A673 (cell line): ENCODE measurements at regions not wholly inside any gene's neighbourhood (a gene's known extent, or its start where the extent isn't known, plus 50 kb on each side); places are given as distances from the start of the nearest gene placed in this dataset.

Experiments used
- EZH2 ChIP-seq: fragments of 200-600 bp; sonication (generic); IDR thresholded peaks from 2 replicates; pipeline ENCODE4 v1.6.1; 2017; ENCODE audit warnings: borderline replicate concordance, low read depth, mild to moderate bottlenecking, mixed read lengths, antibody characterized with exemption, low read length; ENCODE audit not compliant: poor library complexity, severe bottlenecking
- TF ChIP-seq, protein P1 (sequence below): fragments of 300-800, 200-600 bp; sonication (generic); conservative IDR thresholded peaks from 2 replicates; pipeline ENCODE4 v1.5.1; 2017; ENCODE audit warnings: low read depth, mild to moderate bottlenecking, antibody characterized with exemption, low read length, moderate library complexity, mixed read lengths

GRCh38 chr20:6599876-6600735 is 167.4 kb upstream of the BMP2 start:
- TF ChIP-seq, protein P1, sequence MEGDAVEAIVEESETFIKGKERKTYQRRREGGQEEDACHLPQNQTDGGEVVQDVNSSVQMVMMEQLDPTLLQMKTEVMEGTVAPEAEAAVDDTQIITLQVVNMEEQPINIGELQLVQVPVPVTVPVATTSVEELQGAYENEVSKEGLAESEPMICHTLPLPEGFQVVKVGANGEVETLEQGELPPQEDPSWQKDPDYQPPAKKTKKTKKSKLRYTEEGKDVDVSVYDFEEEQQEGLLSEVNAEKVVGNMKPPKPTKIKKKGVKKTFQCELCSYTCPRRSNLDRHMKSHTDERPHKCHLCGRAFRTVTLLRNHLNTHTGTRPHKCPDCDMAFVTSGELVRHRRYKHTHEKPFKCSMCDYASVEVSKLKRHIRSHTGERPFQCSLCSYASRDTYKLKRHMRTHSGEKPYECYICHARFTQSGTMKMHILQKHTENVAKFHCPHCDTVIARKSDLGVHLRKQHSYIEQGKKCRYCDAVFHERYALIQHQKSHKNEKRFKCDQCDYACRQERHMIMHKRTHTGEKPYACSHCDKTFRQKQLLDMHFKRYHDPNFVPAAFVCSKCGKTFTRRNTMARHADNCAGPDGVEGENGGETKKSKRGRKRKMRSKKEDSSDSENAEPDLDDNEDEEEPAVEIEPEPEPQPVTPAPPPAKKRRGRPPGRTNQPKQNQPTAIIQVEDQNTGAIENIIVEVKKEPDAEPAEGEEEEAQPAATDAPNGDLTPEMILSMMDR, result no peak
- TF ChIP-seq EZH2, result no peak
